Liver (tissue), 3 donors: ENCODE measurements at regions not wholly inside any gene's neighbourhood (a gene's known extent, or its start where the extent isn't known, plus 50 kb on each side); places are given as distances from the start of the nearest gene placed in this dataset.

ENCODE experiments used
- ATF3 ChIP-seq: IDR thresholded peaks from 2 replicates; pipeline ENCODE4 v1.6.1; 2016; ENCODE audit warnings: antibody characterized with exemption
- CTCF ChIP-seq: fragments of 150-350 bp; IDR thresholded peaks from 2 replicates; pipeline ENCODE4 v1.5.1; 2017; ENCODE audit warnings: improper control_type of control experiment, low read depth, low read length; ENCODE audit not compliant: missing input control
- EGR1 ChIP-seq, 2 donors: IDR thresholded peaks; 2 replicates each; pipeline ENCODE4 v1.6.1; 2016 to 2018; ENCODE audit warnings: antibody characterized with exemption in 2 of 2, low read depth in 2 of 2
- FOXA1 ChIP-seq: IDR thresholded peaks from 2 replicates; pipeline ENCODE4 v1.6.1; 2016; ENCODE audit warnings: antibody characterized with exemption
- FOXA2 ChIP-seq: IDR thresholded peaks from 2 replicates; pipeline ENCODE4 v1.6.1; 2016; ENCODE audit warnings: antibody characterized with exemption
- GABPA ChIP-seq, 2 donors: IDR thresholded peaks in 1 of 2; conservative IDR thresholded peaks in 1 of 2; 2 replicates each; pipeline ENCODE4 v1.6.1; 2016; ENCODE audit warnings: antibody characterized with exemption in 2 of 2, mild to moderate bottlenecking in 1 of 2, moderate library complexity in 1 of 2
- HNF4G ChIP-seq: IDR thresholded peaks from 2 replicates; pipeline ENCODE4 v1.6.1; 2016; ENCODE audit warnings: antibody characterized with exemption
- JUND ChIP-seq, 2 donors: IDR thresholded peaks; 2 replicates each; pipeline ENCODE4 v1.6.1; 2016; ENCODE audit warnings: antibody characterized with exemption in 2 of 2
- MAX ChIP-seq: IDR thresholded peaks from 2 replicates; pipeline ENCODE4 v1.6.1; 2016; ENCODE audit warnings: antibody characterized with exemption
- RAD21 ChIP-seq, 2 donors: IDR thresholded peaks; 2 replicates each; pipeline ENCODE4 v1.6.1; 2016; ENCODE audit warnings: antibody characterized with exemption in 2 of 2, mild to moderate bottlenecking in 2 of 2
- SP1 ChIP-seq: IDR thresholded peaks from 2 replicates; pipeline ENCODE4 v1.6.1; 2018; ENCODE audit warnings: antibody characterized with exemption, mild to moderate bottlenecking
- TAF1 ChIP-seq: conservative IDR thresholded peaks from 2 replicates; pipeline ENCODE4 v1.6.1; 2016; ENCODE audit warnings: antibody characterized with exemption, mild to moderate bottlenecking
- TF ChIP-seq, protein P1 (sequence below): IDR thresholded peaks from 2 replicates; pipeline ENCODE4 v1.6.1; 2016; ENCODE audit warnings: antibody characterized with exemption, mild to moderate bottlenecking
- donor health status: healthy.
- donor health status: healthy.

DNA sequence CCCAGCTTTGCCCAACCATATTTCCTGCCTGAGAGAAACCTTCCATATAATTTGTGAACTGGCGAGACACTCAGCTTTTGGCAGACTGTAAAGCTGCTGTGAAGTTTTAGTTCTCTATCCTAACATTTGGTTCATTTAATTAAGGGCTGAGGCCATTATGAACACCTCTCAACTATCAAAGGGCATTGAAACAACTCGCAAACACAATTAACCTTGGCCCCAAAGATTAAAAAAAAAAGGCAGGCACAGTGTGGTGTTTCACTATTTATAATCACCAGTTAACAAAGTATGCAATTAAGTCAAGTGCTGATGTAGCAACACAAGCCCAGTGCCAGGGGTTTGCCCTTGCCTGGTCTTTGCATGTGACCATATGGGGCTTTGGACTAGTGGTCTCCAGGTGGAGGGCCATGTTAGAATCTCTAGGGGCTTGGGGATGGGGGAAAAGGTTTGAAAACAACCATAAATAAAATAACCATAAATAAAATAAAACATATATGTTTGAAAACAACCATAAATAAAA, 297.6 kb upstream of the SKOR2 start:
- TF ChIP-seq CTCF = no peak
- TF ChIP-seq GABPA (IDR thresholded peaks at IDR 0.05 in 1 of 2, conservative IDR thresholded peaks at IDR 0.05 in 1 of 2) = no peak
- no peak for TF ChIP-seq FOXA1
- TF ChIP-seq HNF4G = no peak
- no peak for TF ChIP-seq RAD21 (IDR thresholded peaks at IDR 0.05)
- no peak for TF ChIP-seq SP1
- TF ChIP-seq, protein P1, sequence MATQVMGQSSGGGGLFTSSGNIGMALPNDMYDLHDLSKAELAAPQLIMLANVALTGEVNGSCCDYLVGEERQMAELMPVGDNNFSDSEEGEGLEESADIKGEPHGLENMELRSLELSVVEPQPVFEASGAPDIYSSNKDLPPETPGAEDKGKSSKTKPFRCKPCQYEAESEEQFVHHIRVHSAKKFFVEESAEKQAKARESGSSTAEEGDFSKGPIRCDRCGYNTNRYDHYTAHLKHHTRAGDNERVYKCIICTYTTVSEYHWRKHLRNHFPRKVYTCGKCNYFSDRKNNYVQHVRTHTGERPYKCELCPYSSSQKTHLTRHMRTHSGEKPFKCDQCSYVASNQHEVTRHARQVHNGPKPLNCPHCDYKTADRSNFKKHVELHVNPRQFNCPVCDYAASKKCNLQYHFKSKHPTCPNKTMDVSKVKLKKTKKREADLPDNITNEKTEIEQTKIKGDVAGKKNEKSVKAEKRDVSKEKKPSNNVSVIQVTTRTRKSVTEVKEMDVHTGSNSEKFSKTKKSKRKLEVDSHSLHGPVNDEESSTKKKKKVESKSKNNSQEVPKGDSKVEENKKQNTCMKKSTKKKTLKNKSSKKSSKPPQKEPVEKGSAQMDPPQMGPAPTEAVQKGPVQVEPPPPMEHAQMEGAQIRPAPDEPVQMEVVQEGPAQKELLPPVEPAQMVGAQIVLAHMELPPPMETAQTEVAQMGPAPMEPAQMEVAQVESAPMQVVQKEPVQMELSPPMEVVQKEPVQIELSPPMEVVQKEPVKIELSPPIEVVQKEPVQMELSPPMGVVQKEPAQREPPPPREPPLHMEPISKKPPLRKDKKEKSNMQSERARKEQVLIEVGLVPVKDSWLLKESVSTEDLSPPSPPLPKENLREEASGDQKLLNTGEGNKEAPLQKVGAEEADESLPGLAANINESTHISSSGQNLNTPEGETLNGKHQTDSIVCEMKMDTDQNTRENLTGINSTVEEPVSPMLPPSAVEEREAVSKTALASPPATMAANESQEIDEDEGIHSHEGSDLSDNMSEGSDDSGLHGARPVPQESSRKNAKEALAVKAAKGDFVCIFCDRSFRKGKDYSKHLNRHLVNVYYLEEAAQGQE = no peak
- no peak for TF ChIP-seq ATF3
- no peak for TF ChIP-seq TAF1
- TF ChIP-seq FOXA2 = no peak
- no peak for TF ChIP-seq MAX
- no peak for TF ChIP-seq EGR1 (IDR thresholded peaks at IDR 0.05; ENCODE audit: low read depth in 2 of 2)
- no peak for TF ChIP-seq JUND (IDR thresholded peaks at IDR 0.05)
